Activated CD4-positive, alpha-beta T cell treated with anti-CD3 and anti-CD28 coated beads, Interleukin-2, amount 50 U/mL, for 16 hours (primary cell): ENCODE measurements at regions not wholly inside any gene's neighbourhood (a gene's known extent, or its start where the extent isn't known, plus 50 kb on each side); places are given as distances from the start of the nearest gene placed in this dataset.
"Not testable (repeated sequence)": the region's sequence is repeated elsewhere in the genome, so short reads cannot be mapped to it uniquely, and the experiment has no call there.

Experiments
- DNase-seq: peaks from one replicate; pipeline ENCODE4 v3.0.0-alpha.2; 2020

DNA sequence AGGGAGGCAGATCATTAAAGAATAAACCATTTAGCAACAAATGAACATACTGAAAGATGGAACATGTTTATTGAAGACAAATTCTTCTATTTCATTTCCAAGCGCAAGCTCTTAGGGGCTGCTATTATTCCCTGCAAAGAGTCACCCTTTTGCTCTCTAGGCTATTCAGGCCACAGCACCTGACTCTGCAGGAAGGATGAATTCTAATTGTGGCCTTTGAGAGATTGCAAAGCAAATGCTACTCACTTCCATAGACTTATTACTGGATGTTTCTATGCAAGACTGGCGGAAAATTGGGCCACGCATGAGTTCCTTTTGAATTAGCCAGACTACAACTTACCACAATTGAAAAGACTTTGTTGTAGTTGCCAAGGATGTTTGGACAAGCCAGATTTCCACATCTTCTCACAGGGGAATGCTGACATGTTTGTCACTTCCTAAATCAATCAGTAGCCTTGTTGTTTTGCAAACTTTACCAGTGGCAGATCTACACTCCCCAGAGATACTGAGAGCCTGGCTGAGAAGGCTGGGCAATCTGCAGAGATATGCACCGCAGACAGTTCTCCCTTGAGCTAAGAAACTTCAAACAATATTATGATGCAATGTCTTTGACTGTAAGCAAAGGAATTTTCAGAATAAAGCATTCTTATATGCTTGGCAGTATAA, 334.3 kb upstream of the SYT1 start:
- DNase-seq = no peak

DNA sequence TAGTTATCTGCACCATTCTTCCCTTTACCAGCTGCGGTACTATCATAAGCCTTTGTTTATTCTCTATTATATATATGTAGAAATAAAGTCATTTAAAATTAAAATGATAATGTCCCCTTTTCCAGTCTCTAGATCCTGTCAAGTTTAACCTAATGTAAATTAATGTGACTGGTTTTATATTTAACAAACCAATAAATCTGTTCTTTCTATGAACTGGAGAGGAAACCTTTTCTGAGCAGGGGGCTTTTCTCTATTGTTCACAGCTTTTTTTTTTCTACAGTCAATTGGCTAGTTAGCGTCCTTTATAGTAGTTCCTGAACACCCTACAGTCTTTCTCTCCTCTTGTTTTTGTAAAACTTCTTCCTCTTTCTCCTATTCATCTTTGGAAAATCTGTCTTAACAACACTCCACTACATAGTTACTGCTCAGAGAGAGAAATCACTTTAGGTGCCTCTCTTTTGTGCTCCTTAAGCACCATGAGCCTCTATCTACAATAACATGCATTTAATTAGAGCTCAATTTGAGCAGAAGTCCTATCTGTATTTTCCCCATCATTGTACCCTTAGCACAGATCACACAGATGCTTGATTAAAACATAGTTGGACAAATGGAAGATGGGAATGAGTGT, 332.6 kb upstream of the SYT1 start:
- DNase-seq = no peak

DNA sequence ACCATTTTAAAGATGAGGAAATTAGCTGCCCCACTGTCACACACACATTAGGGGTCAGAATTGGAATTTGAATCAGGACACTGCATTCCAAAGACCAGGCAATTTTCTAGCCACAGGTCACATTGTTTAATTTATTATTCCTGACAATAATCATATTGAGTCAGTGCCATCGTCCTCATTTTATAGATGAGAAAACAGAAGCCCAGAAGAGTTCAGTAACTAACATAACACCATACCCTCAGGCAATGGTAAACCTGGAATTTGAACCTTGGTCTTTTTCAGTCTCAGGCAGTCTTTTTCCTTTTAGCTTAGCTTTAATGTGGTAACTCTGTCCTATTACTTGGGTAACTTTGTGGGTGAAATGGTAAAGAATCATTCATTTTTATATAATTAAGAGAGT, 330.3 kb upstream of the SYT1 start:
- DNase-seq = no peak

DNA sequence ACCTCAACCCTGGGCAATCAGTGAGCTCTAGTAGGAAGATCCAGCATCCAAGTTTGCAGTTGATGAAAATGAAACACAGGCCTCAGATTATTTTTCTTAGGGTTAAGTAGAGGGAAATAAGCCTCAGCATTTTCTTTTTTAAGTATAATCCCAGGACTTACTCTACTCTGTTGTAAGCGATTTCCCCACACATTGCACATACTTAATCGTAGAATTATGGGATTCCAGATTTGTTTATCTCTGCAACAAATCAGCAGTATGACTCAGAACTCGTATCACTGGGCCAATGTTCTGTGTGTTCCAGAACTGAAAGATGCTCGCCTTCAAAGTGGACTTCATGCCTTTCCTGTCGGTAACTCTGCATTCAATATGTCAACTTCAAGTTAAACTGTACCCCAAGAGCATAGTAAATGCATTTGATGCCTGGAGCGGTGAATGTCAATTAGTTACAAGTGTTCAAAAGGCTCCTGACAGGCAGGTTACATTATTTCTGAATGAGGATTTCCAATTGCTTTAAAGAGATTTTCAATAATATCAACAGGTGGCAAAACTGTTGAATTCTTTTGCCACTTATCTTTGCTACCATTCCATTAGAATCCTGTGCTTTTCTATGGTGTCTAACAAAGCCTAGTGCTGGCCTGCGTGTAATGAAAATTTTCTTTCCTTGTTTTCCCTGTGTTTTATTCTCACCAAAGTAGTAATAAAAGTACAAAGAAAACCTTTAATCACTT, 323.8 kb upstream of the SYT1 start:
- no peak for DNase-seq

DNA sequence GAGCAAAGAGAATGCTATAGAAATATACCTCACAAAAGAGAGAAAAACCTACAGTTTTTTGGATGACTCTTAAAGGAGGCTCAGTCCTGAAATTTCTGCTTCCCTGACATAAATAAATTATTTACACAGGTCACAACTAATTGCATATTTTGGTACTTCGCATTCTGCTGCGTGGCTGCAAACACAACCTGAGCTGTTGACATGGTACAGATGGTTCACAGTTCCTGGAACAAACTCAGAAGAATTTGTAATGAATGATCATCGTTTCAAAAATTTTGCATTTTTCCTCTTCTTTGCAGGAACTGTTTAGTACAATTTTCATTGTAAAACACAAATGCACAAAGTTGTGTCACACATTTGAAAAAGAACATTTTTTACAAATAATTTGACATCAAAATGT, 313.7 kb upstream of the SYT1 start:
- no peak for DNase-seq

DNA sequence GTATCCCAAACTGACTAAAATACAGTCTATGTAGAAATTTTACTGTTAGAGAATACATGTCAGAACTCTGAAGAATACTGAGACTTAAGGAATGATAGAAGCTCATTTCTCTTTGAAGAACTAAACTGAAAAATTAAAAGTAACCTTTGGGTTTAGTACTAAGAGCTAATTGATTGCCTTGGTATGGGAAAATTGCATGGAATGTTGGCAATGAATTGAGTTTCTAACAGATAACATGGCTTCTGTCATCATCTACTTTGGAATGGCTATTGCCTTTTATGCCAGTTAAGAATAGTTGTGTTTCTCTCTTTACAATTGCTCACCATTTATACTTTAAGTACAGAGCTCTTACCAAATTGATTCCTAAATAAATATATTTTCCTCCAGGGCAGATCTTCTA, 308.8 kb upstream of the SYT1 start:
- DNase-seq = no peak

DNA sequence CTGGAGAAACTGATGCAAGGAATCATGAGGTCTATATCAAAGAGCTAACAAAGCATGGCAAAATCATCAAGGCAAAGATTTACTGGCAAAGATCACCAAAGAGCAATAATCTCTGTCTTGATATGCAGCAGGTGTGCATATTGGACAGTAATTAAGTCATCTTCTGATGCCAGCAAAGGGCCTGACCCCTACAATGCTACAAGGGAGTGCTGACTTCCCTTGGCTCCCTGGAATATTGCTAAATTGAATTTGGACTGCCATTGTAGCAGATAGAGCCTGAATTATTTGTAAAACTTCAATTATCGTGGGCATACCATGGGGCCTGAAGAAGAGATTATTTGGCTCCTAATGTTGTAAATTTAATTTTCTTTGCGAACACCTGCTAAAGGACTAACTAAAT, 307.9 kb upstream of the SYT1 start:
- DNase-seq = no peak

DNA sequence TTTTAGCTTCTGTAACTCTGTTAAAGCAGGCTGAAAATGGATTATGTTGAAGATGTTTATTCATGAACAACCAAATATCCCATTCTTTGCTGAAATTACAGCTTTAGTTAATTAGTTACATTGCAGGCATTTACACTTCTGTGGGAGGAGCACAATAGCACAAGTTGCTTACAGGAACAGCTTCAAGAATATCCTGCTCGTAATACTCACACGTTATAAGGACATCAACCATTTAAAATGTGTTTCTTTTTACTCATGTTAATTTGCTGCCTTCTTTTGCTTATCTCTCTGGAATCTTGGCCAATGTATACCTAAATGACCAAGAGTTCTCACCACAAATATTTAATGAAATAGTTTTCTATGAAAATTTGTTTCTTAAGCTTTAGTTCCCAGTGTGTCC, 305.2 kb upstream of the SYT1 start:
- no peak for DNase-seq

DNA sequence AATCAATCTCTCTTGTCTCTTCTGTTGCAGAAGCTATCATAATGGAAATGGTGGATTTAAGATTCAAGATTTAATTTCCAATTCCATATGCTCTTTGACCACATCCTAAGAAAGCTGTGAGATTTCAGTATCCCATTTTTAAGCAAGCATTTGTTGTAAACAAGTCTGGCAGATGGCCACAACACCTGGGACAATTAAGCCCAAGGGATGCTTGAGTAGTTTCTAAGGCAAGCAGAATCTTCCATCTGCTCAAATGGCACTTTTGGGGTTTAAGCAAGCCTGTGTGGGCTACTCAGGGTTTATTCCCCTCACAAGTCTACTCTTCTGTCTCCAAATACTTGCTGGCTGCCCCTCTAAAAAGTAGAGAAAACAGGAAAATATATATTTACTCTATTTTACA, 304.7 kb upstream of the SYT1 start:
- no peak for DNase-seq

DNA sequence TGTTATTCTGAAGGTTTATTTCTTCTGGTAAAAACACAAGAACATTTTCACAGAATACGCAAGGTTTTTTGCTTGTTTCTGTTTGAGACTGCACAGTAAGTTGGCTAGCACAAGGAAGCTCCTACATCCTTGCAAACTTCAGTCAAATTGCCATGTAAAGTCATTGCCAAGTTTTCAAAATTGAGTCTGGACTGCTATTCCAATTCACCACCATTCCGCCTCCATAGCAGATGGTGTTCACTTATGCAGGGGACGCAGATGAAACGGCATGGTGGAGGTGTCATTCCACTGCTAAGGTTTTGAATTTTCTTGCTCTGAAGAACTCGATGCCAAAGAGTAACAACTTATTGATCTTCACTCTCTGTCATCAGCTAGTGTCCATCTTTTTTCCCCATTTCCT, 303.9 kb upstream of the SYT1 start:
- no peak for DNase-seq

DNA sequence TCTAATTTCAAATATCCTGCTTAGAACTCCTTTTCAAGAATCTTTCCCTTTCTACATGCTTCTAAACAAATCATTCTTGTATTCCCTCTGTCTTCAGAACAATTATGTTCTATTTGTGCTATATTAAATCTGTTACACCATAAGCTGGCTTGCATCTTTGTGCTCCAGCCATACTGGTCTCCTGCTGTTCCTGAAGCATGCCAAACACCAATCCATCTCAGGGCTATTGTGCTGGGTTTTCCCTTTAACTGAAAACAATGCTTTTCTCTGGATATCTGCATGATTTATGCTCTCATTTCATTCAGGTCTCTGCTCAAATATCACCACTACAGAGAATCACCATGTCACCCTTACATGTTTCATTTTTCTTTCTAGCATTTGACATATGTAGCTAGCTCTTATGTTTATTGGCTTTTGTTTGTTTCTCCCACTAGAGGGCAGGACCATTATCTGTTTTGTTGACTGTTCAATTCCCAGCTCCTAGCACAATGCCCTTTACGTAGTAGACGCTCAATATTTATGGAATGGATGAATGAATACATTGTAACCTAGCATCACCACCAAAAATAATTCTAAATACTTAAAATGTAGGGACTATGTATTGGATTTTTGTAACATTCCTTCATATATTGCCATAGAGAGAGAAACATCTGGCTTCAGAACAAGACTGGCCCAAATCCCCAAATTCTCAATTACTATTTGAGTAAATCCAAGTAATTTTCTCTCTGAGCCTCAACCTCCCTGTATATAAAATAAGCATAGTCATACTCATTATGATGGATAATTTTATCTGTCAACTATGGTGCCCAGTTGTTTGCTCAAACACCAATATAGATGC, 302.0 kb upstream of the SYT1 start:
- DNase-seq = no peak

DNA sequence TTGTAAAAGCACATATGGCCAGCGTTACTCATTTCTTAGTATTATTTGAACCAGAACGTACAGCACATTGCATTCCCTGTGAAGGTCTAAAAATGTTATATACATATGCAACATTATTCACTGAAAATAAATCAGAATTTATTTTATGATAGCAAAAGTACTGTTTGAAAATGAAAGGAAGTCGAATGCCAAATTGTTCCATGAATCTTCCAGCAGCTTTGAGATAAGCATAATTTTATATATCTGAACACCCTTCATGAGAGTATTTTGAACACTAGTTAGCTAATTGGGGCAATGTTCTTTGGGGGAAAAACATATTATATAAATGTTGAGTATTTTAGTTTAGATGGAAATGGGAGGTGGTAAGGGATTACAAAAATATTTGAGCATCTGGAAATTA, 300.7 kb upstream of the SYT1 start:
- no peak for DNase-seq

DNA sequence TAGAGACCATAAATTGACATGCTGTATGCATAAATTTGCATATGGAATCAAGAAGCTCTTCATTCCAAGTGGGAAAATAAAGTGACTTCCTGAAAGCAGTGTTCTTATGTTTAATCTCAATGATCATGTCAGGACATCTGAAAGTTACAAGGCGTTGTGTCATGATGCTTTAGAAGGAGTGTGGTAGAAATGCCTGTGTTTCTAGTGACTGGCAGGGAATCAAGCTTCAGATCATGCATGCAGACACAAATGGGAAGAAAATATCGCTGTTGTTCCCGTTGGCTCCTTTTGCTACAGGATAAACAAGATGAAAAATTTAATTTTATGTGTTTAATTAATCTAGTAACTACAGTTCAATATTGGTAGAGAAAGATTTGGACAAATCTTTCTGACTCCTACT, 298.1 kb upstream of the SYT1 start:
- DNase-seq = no peak

DNA sequence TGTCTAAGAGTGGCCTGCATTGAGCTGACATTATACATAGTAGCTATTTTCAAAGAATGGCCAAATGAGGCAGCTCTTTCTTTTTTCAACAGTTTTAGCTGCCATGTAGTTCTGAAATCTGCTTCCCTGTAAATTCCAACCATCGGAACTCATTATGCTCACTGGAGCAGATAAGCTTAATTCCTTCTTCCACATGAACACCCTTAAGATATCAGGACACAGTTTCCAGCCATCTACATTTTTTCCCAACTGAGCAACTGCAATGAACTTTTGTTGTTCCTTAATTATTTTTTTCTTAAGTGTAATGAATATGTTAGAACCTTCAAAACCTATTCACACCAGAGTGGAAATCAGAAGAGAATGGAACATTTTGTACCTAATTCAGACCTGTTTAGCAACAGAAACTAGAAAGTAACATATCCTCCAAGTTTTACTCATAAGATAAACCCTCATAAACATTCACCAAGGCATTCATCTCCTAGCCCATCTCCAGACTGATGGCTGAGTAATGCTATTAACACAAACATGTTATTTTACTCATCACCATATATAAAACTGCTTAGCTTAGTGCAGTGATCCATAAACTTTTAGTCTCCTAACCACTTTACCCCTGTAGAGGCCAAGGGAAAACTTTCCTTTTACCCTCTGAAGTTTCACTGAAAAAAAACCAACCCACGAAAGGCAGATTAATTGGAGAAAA, 296.1 kb upstream of the SYT1 start:
- no peak for DNase-seq

DNA sequence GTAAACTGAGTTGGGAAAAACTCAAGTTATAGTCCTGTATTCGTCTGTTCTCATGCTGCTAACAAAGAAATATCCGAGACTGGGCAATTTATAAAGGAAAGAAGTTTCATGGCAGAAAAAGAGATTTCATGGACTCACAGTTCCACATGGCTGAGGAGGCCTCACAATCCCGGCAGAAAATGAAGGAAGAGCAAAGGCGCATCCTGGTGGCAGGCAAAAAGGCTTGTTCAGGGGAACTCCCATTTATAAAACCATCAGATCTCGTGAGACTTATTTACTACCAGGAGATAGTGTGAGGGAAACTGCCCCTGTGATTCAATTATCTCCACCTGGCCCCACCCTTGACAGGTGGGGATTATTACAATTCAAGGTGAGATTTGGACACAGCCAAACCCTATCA, 292.6 kb upstream of the SYT1 start:
- no peak for DNase-seq

DNA sequence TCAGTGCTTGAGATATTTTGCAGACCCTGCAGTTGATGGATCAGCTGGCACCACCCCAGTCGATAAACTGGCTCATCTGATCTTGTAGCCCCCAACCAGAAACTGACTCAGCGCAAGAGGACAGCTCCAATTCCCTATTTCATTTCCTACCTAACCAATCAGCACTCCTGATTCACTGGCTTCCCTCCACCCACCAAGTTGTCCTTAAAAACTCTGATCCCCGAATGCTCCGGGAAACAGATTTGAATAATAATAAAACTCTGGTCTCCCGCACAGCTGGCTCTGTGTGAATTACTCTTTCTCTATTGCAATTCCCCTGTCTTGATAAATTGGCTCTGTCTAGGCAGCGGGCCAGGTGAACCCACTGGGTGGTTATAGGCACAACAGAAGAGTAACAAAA, 289.4 kb upstream of the SYT1 start:
- not testable (repeated sequence) for DNase-seq

DNA sequence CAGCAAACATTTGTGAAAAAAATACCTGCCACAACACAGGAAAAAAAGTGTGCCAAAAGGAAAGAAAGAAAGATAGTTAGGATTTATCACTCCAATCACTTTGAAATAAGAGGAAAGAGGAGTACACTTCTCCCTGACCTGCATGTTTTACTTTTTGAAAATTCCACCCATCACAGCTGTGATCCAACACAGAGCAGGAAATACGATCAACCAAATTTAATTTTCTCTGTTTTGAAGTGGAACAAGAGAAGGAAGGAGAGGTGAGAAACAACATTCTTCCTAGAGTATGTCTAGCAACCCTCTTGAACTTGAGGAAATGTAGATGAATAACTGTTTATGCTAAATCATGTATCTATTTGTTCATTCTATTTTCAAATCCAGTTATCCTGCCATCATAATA, 284.7 kb upstream of the SYT1 start:
- DNase-seq = no peak

DNA sequence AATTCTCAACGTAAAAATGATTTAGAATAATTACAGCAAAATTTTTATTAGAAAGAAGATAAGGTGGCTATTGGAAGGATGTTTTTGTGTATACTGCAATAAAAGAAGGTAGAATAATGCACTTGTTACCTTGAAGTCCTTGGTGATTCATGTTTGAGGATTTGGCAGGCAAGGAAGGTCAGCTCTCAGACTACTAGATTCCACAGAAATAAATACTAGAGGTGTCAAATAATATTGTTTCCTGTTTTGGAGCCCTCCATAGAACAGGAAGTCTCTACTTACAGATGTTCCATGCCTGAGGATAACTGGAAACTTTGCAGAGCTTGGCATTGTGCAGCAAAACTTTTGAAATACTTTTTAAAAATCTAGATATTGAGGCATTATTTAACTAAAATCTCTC, 284.3 kb upstream of the SYT1 start:
- DNase-seq = no peak

DNA sequence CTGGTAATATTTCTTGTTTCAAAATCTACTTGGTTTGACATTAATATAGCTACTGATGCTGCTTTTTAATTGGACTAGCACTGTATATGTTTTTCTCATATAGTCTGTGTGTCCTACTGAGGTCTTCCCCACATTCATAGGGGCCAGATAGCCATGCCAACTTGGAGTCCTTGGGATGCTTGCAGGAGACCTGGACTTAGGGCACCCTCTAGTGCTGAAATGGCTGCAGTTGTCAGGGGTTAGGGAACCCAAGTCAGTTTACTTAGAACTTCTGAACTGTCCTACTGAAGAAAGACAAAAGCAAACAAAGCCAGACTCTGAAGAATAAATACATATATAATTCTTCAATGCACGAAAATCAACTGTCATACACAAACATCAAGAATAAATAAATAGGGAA, 279.9 kb upstream of the SYT1 start:
- no peak for DNase-seq

DNA sequence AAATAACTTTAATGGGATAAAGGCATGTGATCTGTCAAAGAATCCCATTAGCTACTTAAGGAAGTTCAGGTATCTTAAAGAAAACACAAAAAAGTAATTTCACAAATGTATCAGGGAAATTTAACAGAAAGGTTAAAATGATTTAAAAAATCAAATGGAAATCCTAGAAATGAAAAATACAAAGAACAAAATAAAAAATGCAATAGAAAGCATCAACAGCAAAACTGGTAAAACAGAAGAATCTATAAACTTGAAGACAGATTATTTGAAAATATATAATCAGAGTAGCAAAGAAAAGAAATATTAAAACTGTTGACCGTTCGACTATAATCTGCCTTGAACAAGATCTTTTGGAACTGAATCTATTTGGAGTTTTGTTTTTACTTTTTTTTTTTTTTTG, 279.4 kb upstream of the SYT1 start:
- no peak for DNase-seq

DNA sequence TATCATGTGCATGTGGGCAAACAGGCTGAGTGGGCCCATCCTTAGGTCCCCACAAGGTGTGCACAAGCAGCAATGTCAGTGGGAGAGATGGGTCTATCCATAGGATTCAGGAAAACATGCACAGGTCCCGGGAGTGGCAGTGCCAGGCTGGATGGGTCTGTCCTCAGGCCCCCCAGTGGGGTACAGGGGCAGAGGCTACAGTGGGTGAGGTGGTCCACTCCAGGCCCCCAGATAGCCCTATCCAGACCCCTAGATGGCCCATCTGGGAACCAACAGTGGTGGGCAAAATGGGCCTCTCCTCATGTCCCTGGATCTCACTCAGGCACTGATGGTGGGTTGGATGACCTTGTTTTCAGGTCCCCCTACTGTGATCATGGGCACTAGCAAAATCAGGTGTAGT, 277.8 kb upstream of the SYT1 start:
- DNase-seq = no peak

DNA sequence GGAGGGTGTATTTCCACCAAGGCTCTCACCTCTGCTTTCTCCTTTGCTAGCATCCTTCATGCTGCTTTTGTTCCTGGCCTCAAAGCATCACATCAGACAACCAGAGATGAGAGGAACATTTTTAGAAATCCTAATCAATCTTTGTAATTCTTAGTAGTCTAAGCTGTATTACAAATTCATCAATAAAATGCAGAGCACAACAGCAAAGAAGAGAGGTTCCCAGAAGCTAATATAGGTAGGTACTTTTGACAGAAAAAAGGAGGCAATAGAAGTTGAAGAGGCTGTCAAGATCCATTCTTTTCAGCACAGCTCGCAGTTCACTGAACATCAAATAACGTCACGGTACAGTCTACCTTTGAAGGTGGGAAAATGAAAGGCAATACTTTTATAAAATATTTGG, 265.2 kb upstream of the SYT1 start:
- no peak for DNase-seq

DNA sequence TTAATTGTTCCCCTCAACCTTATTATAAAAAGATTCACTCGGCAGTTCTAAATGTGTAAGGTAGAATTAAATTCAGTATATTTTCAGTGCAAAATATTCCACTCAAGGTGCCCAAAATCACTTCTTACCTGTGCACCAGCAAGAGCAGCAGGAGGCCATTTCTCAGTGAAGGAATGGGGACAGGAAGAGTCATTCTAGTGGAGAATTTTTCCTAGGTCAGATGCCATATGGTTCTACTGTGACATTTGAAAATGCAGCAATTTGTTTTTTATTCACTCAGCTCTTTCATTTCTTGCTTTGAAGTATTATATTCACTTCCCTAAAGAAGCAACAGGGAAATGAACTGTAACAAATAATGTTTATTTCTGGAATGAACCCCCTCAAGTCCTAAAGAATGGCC, 264.0 kb upstream of the SYT1 start:
- no peak for DNase-seq
